ENCODE measurements at regions not wholly inside any gene's neighbourhood (a gene's known extent, or its start where the extent isn't known, plus 50 kb on each side); places are given as distances from the start of the nearest gene placed in this dataset.

DNA sequence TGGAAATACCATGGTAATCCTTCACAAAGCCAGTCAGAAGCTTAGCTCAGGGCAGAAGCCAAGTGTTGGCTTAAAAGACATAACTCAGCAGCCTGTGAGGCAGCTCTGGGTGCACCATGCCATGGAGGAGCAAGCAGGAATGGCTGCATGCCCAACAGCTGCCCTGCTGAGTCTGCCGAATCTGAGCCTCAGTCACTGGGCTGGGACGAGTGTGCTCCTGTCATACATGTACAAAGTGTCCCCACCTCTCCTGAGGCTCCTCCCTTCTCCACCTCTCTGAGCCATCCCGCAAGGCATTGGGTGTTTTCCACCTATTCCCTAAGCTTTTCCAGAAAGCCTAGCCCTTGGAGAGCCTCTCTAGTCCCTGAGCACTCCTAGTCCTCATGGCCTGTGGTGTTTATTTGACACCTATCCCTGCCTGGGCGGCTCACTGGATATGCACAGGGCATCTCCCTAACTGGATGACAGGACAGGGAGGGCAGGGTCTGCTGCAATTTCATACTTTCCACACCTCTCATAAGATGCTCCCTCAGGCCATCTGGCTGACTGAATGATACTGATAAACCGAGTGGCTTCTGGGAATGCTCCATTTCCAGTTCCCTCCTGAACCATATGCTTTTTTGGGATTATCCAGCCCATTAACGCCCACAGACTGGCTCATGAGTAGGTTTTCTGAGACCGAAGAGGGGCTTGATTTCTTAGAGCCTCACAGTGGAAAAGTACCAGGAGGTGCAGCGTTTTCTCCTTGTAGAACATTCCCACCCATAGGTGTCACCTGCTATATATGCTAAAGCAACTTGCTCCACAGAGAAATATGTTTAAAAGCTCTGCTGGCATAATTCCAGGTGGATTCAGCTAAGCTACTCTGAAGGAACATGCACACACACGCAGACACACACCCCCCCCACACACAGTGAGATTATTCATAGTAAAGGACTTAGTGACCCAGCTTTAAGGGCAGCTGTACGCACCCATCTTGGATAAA lies 199.3 kb downstream of the SNX10 start:
- TF ChIP-seq CTCF (conservative IDR thresholded peaks at IDR 0.05 in 1 of 2, IDR thresholded peaks at IDR 0.05 in 1 of 2; ENCODE audit: extremely low read depth in 1 of 2, insufficient read depth in 1 of 2, low read depth in 1 of 2, low read length in 2 of 2) = peak in 1 of 2 donors; percentile 40
- TF ChIP-seq EZH2 (IDR thresholded peaks at IDR 0.05; ENCODE audit: borderline replicate concordance, low read length) = no peak
